Stimulated activated memory B cell treated with anti-CD40 and anti-IgM and Interleukin-4, amounts not matched to agents 10 μg/mL and 1 μg/mL and 100 μg/mL, for 72 hours (primary cell): ENCODE measurements at regions not wholly inside any gene's neighbourhood (a gene's known extent, or its start where the extent isn't known, plus 50 kb on each side); places are given as distances from the start of the nearest gene placed in this dataset.
"Not testable (repeated sequence)": the region's sequence is repeated elsewhere in the genome, so short reads cannot be mapped to it uniquely, and the experiment has no call there.

Source experiments
- ATAC-seq: fragments of 150-1000 bp; cut with Tn5 transposase; 2 replicates; pipeline ENCODE4 v1.10.0; 2021
- H3K27ac Mint-ChIP-seq: one replicate; pipeline ENCODE4 v1.8.0; 2022; ENCODE audit warnings: mild to moderate bottlenecking, mixed read lengths
- H3K27me3 Mint-ChIP-seq: one replicate; pipeline ENCODE4 v1.8.0; 2022; ENCODE audit warnings: mixed read lengths
- H3K36me3 Mint-ChIP-seq: one replicate; pipeline ENCODE4 v1.8.0; 2022; ENCODE audit warnings: mixed read lengths
- H3K4me1 Mint-ChIP-seq: one replicate; pipeline ENCODE4 v1.8.0; 2022; ENCODE audit warnings: mixed read lengths
- H3K4me3 Mint-ChIP-seq: one replicate; pipeline ENCODE4 v1.8.0; 2022; ENCODE audit warnings: mild to moderate bottlenecking, moderate library complexity, mixed read lengths
- H3K9me3 Mint-ChIP-seq: one replicate; pipeline ENCODE4 v1.8.0; 2022; ENCODE audit warnings: mixed read lengths

DNA sequence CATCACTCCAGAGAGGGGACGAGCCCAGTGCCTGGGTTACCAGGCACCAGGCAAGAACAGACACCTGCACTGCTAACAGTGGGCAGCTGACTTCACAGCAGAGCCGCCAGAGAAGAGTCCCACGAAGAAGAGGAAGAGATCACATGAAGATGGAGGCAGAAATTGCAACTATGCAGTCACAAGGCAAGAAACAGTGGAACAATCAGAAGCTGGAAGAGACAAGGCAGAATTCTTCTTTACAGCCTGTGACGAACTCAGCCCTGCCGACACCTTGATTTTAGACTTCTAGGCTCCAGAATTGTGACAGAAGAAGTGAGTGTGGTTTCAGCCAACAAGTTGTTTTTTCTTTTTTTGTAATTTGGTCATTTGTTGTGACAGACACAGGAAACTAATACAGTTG, 59.2 kb downstream of the IL12A start:
- ATAC-seq = no peak

DNA sequence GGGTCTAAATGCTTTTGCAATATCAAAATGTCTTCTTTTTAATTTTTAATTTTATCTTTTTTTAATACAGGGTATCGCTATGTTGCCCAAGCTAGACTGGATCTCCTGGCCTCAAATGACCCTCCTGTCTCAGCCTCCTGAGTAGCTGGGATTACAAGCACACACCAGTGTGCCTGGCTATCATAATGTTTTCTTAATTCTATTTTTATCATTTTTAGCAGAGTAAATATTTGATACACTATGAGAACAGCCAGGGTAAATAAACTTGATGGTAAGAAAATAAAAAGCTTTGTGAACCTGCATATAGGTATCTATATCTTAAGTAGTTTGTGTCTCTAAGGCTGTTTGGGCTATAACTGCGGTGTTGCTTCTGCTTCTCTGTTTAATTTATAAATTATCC, 60.4 kb downstream of the IL12A start:
- H3K9me3 Mint-ChIP-seq = no peaks in the 10 kb centered on the region
- H3K4me1 Mint-ChIP-seq = no peaks in the 10 kb centered on the region
- no peaks in the 10 kb centered on the region for H3K27me3 Mint-ChIP-seq
- no peak for ATAC-seq
- H3K27ac Mint-ChIP-seq = no peak overlapping the region
- no peaks in the 10 kb centered on the region for H3K36me3 Mint-ChIP-seq
- no peak overlapping the region for H3K4me3 Mint-ChIP-seq

More for the DNA sequence above, 59.2 kb downstream of the IL12A start:
- H3K9me3 Mint-ChIP-seq = peaks cover 2% of the 10 kb centered on the region
- H3K27me3 Mint-ChIP-seq = no peaks in the 10 kb centered on the region
- H3K36me3 Mint-ChIP-seq = no peaks in the 10 kb centered on the region
- H3K4me3 Mint-ChIP-seq = no peak overlapping the region
- no peaks in the 10 kb centered on the region for H3K4me1 Mint-ChIP-seq
- H3K27ac Mint-ChIP-seq = no peak overlapping the region

DNA sequence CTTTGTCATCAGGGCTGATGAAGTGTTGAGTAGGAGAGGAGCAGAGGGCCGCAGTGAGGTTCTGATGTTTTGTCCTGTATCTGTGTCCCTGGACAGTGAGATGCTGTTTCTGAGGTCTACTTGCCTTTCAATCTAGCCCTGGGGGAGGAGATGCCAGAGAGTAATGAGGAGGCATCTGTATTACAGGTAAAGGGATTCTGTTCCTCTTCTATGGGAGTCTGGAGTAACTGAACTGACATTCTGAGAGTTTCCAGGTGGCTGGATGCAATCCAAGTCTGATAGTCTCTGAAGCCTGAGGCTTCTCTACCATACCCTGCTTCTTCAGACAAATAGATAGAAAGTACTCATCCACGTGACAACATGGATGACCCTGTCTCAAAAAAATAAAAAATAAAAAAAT, 60.9 kb downstream of the IL12A start:
- Mint-ChIP-seq H3K27ac (no peak overlapping the region), H3K4me3 (no peak overlapping the region), H3K9me3 (no peaks in the 10 kb centered on the region), H3K27me3 (no peaks in the 10 kb centered on the region), H3K36me3 (no peaks in the 10 kb centered on the region), H3K4me1 (no peaks in the 10 kb centered on the region)
- ATAC-seq = no peak

DNA sequence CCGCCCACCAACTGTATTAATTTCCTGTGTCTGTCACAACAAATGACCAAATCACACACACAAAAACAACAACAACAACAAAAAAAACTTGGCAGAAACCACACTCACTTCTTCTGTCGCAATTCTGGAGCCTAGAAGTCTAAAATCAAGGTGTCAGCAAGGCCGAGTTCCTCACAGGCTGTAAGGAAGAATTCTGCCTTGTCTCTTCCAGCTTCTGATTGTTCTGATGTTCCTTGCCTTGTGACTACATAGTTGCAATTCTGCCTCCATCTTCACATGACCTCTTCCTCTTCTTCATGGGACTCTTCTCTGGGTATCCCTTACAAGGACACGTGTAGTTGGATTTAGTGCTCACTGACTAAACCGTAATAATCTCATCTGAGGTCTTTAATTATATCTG, 61.4 kb downstream of the IL12A start:
- no peaks in the 10 kb centered on the region for H3K27me3 Mint-ChIP-seq
- no peak overlapping the region for H3K27ac Mint-ChIP-seq
- ATAC-seq = no peak

DNA sequence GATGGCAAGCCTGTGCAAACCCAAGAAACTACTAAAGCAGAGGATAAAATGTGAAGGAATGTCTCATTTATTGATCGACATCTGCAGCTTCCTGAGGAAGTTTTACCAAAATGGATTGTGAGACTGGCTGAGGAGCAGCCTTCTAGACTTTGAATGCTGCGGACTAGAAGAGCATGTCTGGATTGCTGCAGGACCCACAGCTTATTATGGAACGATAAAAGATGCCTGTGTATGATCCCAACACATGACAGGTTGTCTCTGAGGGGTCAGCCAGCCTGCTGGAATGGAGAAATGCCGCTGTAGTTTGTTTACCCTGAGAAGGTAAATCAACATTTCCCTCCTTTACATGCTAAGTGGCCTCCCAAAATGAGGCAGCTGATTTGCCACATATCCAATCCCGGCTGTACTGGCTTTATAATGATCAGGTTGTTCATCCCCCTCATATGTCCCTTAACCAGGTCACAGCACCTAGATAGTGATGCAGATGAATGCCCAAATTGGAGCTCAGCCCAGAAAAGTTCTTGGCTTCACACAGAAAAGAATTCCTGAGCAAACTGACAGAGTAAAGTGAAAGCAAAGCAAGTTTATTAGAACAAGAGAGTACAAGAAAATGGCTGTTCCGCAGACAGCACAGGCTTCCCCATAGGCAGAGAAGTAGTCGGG, 63.9 kb downstream of the IL12A start:
- no peak for ATAC-seq
- H3K27me3 Mint-ChIP-seq = no peaks in the 10 kb centered on the region
- H3K36me3 Mint-ChIP-seq = no peaks in the 10 kb centered on the region
- no peak overlapping the region for H3K4me3 Mint-ChIP-seq
- H3K27ac Mint-ChIP-seq = no peak overlapping the region
- H3K4me1 Mint-ChIP-seq = no peaks in the 10 kb centered on the region
- no peaks in the 10 kb centered on the region for H3K9me3 Mint-ChIP-seq

More for the DNA sequence above, 61.4 kb downstream of the IL12A start:
- H3K4me3 Mint-ChIP-seq = no peak overlapping the region
- no peaks in the 10 kb centered on the region for H3K9me3 Mint-ChIP-seq
- no peaks in the 10 kb centered on the region for H3K36me3 Mint-ChIP-seq
- no peaks in the 10 kb centered on the region for H3K4me1 Mint-ChIP-seq

DNA sequence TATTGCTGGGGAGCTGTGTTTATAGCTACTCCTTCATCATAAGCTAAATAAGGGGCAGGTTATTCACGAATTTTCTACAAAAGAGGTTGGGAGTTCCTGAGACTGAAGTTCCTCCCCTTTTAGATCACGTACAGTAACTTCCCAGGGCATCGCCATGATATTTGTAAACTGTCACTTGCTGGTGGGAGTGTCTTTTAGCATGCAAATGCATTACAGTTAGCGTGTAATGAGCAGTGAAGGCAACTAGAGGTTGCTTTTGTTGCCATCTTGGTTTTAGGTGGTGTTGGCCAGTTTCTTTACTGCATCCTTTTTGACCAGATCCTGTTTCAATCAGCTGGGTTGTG, 64.4 kb downstream of the IL12A start:
- H3K36me3 Mint-ChIP-seq = no peaks in the 10 kb centered on the region
- no peaks in the 10 kb centered on the region for H3K4me1 Mint-ChIP-seq
- no peaks in the 10 kb centered on the region for H3K9me3 Mint-ChIP-seq
- no peak for ATAC-seq
- H3K4me3 Mint-ChIP-seq = no peak overlapping the region
- H3K27me3 Mint-ChIP-seq = no peaks in the 10 kb centered on the region
- no peak overlapping the region for H3K27ac Mint-ChIP-seq

DNA sequence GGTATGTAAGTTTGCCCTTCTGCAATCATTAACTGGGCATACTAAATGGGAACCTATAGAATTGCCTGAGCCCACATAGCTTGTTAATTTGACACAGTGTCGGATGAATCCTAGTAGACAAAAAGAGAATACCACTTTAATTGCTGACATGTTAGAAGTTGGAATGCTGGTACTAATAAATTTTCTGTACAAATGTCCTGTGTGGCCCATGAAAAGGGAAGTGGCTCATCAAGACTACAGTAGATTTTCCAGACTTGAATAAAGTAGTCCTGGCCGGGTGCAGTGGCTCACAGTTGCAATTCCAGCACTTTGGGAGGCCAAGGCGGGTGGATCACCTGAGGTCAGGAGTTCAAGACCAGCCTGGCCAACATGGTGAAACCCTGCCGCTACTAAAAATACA, 66.2 kb downstream of the IL12A start:
- H3K4me3 Mint-ChIP-seq, ATAC-seq, H3K4me1 Mint-ChIP-seq, H3K9me3 Mint-ChIP-seq, H3K27me3 Mint-ChIP-seq, H3K36me3 Mint-ChIP-seq, H3K27ac Mint-ChIP-seq: not testable (repeated sequence)

DNA sequence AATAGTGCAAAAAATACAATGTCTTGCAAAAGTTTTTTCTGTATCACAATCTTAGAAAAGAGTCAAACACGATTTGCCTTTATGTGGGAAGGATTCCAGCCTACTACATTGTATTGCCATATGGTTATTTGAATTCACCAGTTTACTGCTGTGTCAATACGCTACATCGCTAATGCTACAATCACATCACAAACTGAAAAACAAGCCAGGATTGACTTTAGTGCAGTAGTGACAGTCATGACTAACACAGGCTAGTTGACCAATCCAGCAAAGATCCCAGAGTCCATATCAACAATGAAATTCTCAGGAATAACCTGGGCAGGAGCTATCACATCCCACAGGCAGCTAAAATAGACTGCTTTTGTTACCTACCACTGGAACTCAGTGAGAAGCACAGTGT, 67.0 kb downstream of the IL12A start:
- no peaks in the 10 kb centered on the region for H3K36me3 Mint-ChIP-seq
- no peak for ATAC-seq
- H3K27me3 Mint-ChIP-seq = no peaks in the 10 kb centered on the region
- no peaks in the 10 kb centered on the region for H3K9me3 Mint-ChIP-seq
- no peaks in the 10 kb centered on the region for H3K4me1 Mint-ChIP-seq
- no peak overlapping the region for H3K4me3 Mint-ChIP-seq
- H3K27ac Mint-ChIP-seq = no peak overlapping the region

DNA sequence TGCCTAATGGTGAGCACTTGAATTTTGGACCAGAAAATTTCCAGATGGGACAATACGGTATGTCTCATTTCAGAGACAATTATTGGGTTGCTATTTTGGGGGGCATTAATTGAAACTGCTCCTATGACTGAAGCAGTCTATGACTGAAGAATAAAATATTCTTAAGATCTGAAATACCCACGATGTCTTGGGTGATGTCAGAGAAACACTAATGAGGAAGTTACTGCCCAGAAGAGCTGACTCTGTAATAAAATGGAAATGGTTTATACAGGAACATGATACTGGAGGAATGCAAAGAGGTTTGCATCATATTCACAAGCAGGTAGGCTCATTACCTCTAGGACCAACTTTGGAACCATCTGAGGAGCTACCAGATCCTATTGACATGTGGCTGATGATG, 68.7 kb downstream of the IL12A start:
- Mint-ChIP-seq H3K36me3 (no peaks in the 10 kb centered on the region), H3K4me1 (no peaks in the 10 kb centered on the region), H3K4me3 (no peak overlapping the region), H3K27me3 (no peaks in the 10 kb centered on the region), H3K9me3 (no peaks in the 10 kb centered on the region), H3K27ac (no peak overlapping the region)
- no peak for ATAC-seq

DNA sequence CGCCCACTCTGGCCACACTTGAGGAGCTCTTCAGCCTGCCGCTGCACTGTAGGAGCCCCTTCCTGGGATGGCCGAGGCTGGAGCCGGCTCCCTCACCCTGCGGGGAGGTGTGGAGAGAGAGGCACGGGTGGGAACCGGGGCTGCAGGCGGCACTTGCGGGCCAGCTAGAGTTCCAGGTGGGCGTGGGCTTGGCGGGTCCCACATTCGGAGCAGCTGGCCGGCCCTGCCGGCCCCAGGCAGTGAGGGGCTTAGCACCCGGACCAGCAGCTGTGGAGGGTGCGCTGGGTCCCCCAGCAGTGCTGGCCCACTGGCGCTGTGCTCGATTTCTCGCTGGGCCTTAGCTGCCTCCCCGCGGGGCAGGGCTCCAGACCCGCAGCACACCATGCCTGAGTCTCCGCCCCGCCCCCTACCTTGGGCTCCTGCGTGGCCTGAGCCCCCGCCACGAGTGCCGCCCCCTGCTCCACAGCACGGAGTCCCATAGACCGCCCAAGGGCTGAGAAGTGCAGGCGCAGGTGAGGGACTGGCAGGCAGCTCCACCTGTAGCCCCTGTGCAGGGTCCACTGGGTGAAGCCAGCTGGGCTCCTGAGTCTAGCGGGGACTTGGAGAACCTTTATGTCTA, 71.9 kb downstream of the IL12A start:
- no peak overlapping the region for H3K27ac Mint-ChIP-seq
- peak; percentile 47 for ATAC-seq

DNA sequence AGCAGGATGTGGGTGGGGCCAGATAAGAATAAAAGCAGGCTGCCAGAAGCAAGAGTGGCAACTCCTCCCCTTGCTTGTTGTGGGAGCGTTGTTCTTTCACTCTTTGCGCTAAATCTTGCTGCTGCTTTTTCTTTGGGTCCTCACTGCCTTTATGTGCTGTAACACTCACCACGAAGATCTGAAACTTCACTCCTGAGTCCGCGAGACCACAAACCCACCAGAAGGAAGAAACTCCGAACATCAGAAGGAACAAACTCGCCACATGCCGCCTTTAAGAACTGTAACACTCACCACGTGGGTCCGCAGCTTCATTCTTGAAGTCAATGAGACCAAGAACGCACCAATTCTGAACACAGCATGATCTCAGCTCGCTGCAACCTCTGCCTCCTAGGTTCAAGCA, 72.9 kb downstream of the IL12A start:
- no peaks in the 10 kb centered on the region for H3K36me3 Mint-ChIP-seq
- no peak overlapping the region for H3K27ac Mint-ChIP-seq
- H3K27me3 Mint-ChIP-seq = no peaks in the 10 kb centered on the region
- no peaks in the 10 kb centered on the region for H3K4me1 Mint-ChIP-seq
- H3K9me3 Mint-ChIP-seq = no peaks in the 10 kb centered on the region
- no peak overlapping the region for H3K4me3 Mint-ChIP-seq
- ATAC-seq = no peak

More for the DNA sequence above, 71.9 kb downstream of the IL12A start:
- Mint-ChIP-seq H3K36me3 (no peaks in the 10 kb centered on the region), H3K4me1 (no peaks in the 10 kb centered on the region), H3K27me3 (no peaks in the 10 kb centered on the region), H3K4me3 (no peak overlapping the region), H3K9me3 (no peaks in the 10 kb centered on the region)

DNA sequence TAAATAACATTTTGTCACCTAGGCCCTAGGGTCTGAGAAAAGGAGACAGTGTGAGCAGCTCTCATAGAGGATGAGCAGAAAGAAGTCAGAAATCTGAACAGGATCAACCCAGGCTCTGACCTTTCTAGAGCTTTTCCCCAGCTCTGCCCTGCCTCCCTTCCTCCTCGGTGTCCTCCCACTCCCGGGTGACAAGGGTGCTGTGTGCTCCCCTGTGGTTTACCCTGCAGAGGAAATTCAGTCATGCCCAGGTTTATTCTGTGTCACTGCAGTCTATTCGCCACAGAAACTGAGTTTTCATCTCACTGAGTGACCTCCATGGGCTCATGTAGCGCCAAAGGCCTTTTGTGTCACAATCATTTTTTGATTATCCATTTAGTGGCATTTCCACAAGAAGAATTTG, 76.6 kb downstream of the IL12A start:
- Mint-ChIP-seq H3K9me3 (no peaks in the 10 kb centered on the region), H3K27ac (no peak overlapping the region), H3K4me3 (no peak overlapping the region), H3K4me1 (no peaks in the 10 kb centered on the region), H3K36me3 (no peaks in the 10 kb centered on the region), H3K27me3 (no peaks in the 10 kb centered on the region)
- ATAC-seq = no peak

DNA sequence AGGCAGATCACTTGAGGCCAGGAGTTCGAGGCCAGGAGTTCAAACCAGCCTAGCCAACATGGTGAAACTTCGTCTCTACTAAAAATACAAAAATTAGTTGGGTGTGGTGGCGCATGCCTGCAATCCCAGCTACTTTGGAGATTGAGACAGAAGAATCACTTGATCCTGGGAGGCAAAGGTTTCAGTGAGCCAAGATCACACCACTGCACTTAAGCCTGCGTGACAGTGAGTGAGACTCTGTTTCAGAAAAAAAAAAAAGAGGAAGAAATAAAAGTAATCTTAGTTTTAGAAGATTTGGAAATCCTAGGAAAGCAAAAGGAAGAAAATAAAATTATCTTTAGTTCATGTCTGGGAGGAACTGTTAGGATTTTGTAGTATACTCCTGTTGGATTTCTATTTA, 77.2 kb downstream of the IL12A start:
- H3K9me3 Mint-ChIP-seq = no peaks in the 10 kb centered on the region
- H3K36me3 Mint-ChIP-seq = no peaks in the 10 kb centered on the region
- no peaks in the 10 kb centered on the region for H3K4me1 Mint-ChIP-seq
- ATAC-seq = no peak
- H3K27ac Mint-ChIP-seq = no peak overlapping the region
- H3K4me3 Mint-ChIP-seq = no peak overlapping the region
- H3K27me3 Mint-ChIP-seq = peaks cover under 1% of the 10 kb centered on the region

DNA sequence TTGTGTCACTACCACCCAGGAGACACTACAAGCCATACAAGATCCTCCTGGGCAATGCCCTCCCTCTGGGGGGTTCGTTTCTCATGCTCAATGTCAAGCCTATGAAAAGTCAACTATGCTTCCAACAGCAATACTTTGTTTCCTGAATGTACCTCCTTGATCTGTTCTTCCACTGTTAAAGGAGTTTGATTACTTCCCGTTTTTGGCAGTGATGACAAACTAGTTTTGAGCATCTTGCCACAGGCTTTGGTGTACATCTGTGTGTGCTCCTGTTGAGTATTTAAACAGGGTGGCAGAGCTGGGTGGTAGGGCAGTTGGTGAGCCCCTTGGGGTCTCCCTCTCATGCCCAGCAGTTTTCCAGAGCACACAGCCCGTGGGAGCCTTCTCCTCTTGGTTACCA, 81.4 kb downstream of the IL12A start:
- Mint-ChIP-seq H3K27ac (no peak overlapping the region), H3K4me3 (no peak overlapping the region), H3K4me1 (no peaks in the 10 kb centered on the region), H3K36me3 (no peaks in the 10 kb centered on the region), H3K27me3 (peaks cover 8% of the 10 kb centered on the region), H3K9me3 (no peaks in the 10 kb centered on the region)
- ATAC-seq = no peak

DNA sequence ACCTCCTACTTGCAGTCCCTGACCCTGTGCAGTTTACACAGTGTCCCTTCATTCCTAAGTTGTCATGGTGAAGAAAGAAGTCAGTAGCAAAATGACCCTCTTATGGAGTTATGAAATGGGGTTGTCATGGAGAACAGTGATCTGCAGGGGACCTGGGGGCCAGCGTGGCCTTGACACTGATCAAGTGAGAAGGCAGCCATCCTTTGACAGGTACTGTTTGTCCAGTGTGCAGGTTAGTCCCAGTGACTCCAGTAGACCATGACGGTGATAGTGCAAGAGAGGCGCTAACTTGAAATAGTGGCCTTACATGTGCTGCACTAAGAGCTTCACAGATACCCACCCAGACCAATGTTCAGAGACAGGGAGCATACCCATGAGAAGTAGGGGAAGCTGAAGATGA, 87.9 kb downstream of the IL12A start:
- H3K27me3 Mint-ChIP-seq = no peaks in the 10 kb centered on the region
- no peaks in the 10 kb centered on the region for H3K9me3 Mint-ChIP-seq
- ATAC-seq = no peak
- H3K4me3 Mint-ChIP-seq = no peak overlapping the region
- no peak overlapping the region for H3K27ac Mint-ChIP-seq
- H3K4me1 Mint-ChIP-seq = no peaks in the 10 kb centered on the region
- no peaks in the 10 kb centered on the region for H3K36me3 Mint-ChIP-seq

DNA sequence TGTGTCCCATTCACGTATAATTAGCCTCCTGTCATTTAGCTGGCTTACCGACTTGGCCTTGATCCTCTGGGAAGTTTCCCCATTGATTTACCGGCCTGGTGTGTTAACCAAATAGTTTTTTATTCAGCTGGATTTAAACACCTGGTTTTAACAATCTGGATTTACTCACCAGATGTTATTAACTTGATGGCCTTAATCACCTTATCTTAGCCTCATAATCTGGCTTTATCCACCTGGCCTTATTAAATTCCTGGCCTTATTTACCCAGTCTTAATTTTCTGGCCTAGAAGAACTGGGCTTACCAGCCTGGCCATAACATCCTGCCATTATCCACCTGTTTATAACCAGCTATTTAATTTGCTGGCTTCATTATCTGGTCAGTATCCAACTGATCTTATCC, 89.9 kb downstream of the IL12A start:
- Mint-ChIP-seq H3K4me3 (no peak overlapping the region), H3K9me3 (peaks cover 7% of the 10 kb centered on the region), H3K27ac (no peak overlapping the region), H3K36me3 (no peaks in the 10 kb centered on the region), H3K27me3 (no peaks in the 10 kb centered on the region), H3K4me1 (no peaks in the 10 kb centered on the region)
- ATAC-seq = no peak
